HG02588 (cell line): ENCODE measurements at regions not wholly inside any gene's neighbourhood (a gene's known extent, or its start where the extent isn't known, plus 50 kb on each side); places are given as distances from the start of the nearest gene placed in this dataset.
"Not testable (repeated sequence)": the region's sequence is repeated elsewhere in the genome, so short reads cannot be mapped to it uniquely, and the experiment has no call there.

Experiments used
- ATAC-seq: cut with Tn5 transposase; IDR thresholded peaks from one replicate; pipeline ENCODE4 v1.9.1; 2021; ENCODE audit warnings: mild to moderate bottlenecking, moderate library complexity; ENCODE audit not compliant: unreplicated experiment

GRCh38 chr13:80180740-80181355, 160.1 kb downstream of the SPRY2 start:
- ATAC-seq = no peak

- ATAC-seq = no peak
Measured at GRCh38 chr13:80177327-80177726, 163.6 kb downstream of the SPRY2 start.

- no peak for ATAC-seq
Measured at GRCh38 chr13:80173224-80173623, 167.7 kb downstream of the SPRY2 start.

GRCh38 chr13:80171096-80171495, 169.8 kb downstream of the SPRY2 start:
- ATAC-seq = no peak

GRCh38 chr13:80168089-80168850, 172.7 kb downstream of the SPRY2 start:
- no peak for ATAC-seq

- no peak for ATAC-seq
Measured at GRCh38 chr13:80166352-80166751, 174.6 kb downstream of the SPRY2 start.

GRCh38 chr13:80164462-80164861, 176.5 kb downstream of the SPRY2 start:
- no peak for ATAC-seq

GRCh38 chr13:80161896-80162295, 179.0 kb downstream of the SPRY2 start:
- ATAC-seq = no peak

- no peak for ATAC-seq
Measured at GRCh38 chr13:80161219-80161618, 179.7 kb downstream of the SPRY2 start.

- ATAC-seq = no peak
Measured at GRCh38 chr13:80160110-80160509, 180.8 kb downstream of the SPRY2 start.

- ATAC-seq = no peak
Measured at GRCh38 chr13:80157261-80157932, 183.5 kb downstream of the SPRY2 start.

- not testable (repeated sequence) for ATAC-seq
Measured at GRCh38 chr13:80152142-80152541, 188.8 kb downstream of the SPRY2 start.

- ATAC-seq = no peak
Measured at GRCh38 chr13:80151016-80151415, 189.9 kb downstream of the SPRY2 start.

- ATAC-seq = no peak
Measured at GRCh38 chr13:80149736-80150135, 191.2 kb downstream of the SPRY2 start.

GRCh38 chr13:80145171-80145690, 195.7 kb downstream of the SPRY2 start:
- no peak for ATAC-seq

- no peak for ATAC-seq
Measured at GRCh38 chr13:80144493-80144892, 196.4 kb downstream of the SPRY2 start.

- ATAC-seq = no peak
Measured at GRCh38 chr13:80141123-80141849, 199.6 kb downstream of the SPRY2 start.

- no peak for ATAC-seq
Measured at GRCh38 chr13:80140685-80141084, 200.2 kb downstream of the SPRY2 start.

GRCh38 chr13:80139196-80139595, 201.7 kb downstream of the SPRY2 start:
- no peak for ATAC-seq

- no peak for ATAC-seq
Measured at GRCh38 chr13:80137994-80138393, 202.9 kb downstream of the SPRY2 start.

- no peak for ATAC-seq
Measured at GRCh38 chr13:80134346-80134745, 206.6 kb downstream of the SPRY2 start.
